Panc1 (cell line): ENCODE measurements at regions not wholly inside any gene's neighbourhood (a gene's known extent, or its start where the extent isn't known, plus 50 kb on each side); places are given as distances from the start of the nearest gene placed in this dataset.
A peak's percentile ranks its signal among the peaks of the same experiment; 100 is the strongest.

ENCODE experiments used
- ATAC-seq: fragments of 200-7000 bp; cut with Tn5 transposase; 2 replicates; pipeline ENCODE4 v1.9.1; 2020; ENCODE audit warnings: mild to moderate bottlenecking, moderate library complexity
- BruUV-seq: library from RNA; stranded (reverse); fragments of 400-500 nt; replicated peaks from 2 replicates; lab custom pipeline; 2021; lab: Mats Ljungman, UMichigan
- CTCF ChIA-PET: fragments of 300-600 bp; sonication (Branson Sonifier 250); formaldehyde crosslinking; loops from one replicate; lab custom pipeline; 2022; ENCODE audit warnings: antibody characterized with exemption; lab: Charles Lee
- POLR2A ChIA-PET: fragments of 300-600 bp; sonication (Branson Sonifier 250); formaldehyde crosslinking; loops from one replicate; lab custom pipeline; 2022; ENCODE audit warnings: antibody characterized with exemption; lab: Charles Lee
- DNase-seq: peaks from one replicate; pipeline ENCODE4 v3.0.0-alpha.2; 2010; ENCODE audit warnings: low read depth, low spot score
- H3K27ac ChIP-seq: 2 replicates; pipeline ENCODE4 v1.5.1; 2011; ENCODE audit warnings: mild to moderate bottlenecking, low read length, inconsistent platforms
- H3K27me3 ChIP-seq: fragments of 200-500 bp; sonication (Bioruptor generic); 2 replicates; pipeline ENCODE4 v1.6.0; 2014; ENCODE audit warnings: low read length, inconsistent platforms; ENCODE audit not compliant: control insufficient read depth, insufficient read depth
- H3K36me3 ChIP-seq: fragments of 200-500 bp; sonication (Bioruptor generic); 2 replicates; pipeline ENCODE4 v1.5.1; 2014; ENCODE audit warnings: inconsistent platforms, mild to moderate bottlenecking, low read length, moderate library complexity; ENCODE audit not compliant: control insufficient read depth, insufficient read depth
- H3K4me1 ChIP-seq: 2 replicates; pipeline ENCODE4 v1.5.1; 2011; ENCODE audit warnings: inconsistent platforms, mild to moderate bottlenecking, low read length, moderate library complexity; ENCODE audit not compliant: control insufficient read depth, insufficient read depth
- H3K4me3 ChIP-seq, 2 experiments: 2 replicates each; pipeline ENCODE4 v1.5.1; 2011 to 2012; ENCODE audit warnings: low read depth in 2 of 2, low read length in 2 of 2, mild to moderate bottlenecking in 2 of 2, inconsistent platforms in 1 of 2, moderate library complexity in 1 of 2
- H3K9me3 ChIP-seq: fragments of 200-500 bp; sonication (Bioruptor generic); 2 replicates; pipeline ENCODE4 v1.5.1; 2014; ENCODE audit warnings: low read depth, mild to moderate bottlenecking, inconsistent platforms, low read length, moderate library complexity; ENCODE audit not compliant: control insufficient read depth, insufficient read depth
- POLR2AphosphoS5 ChIP-seq: IDR thresholded peaks from 2 replicates; pipeline ENCODE4 v1.6.1; 2012; ENCODE audit warnings: mild to moderate bottlenecking, low read depth, low read length, moderate library complexity
- SIN3A ChIP-seq: IDR thresholded peaks from 2 replicates; pipeline ENCODE4 v1.6.1; 2012; ENCODE audit warnings: low read depth, mild to moderate bottlenecking, low read length, moderate library complexity, borderline replicate concordance; ENCODE audit not compliant: insufficient read depth
- TCF7L2 ChIP-seq: IDR thresholded peaks from 2 replicates; pipeline ENCODE4 v1.6.1; 2011; ENCODE audit warnings: mild to moderate bottlenecking, low read depth, low read length, inconsistent platforms
- in situ Hi-C: cut with HindIII; loops from 2 replicates; pipeline ENCODE4 v1.10.0; 2016; ENCODE audit warnings: low sequenced_read_pairs, low pct_unique_long_range_greater_than_20kb
- intact Hi-C: fragments of 100-400 bp; cut with micrococcal nuclease; formaldehyde crosslinking; loops from one replicate; pipeline ENCODE4 v1.10.0; 2022; ENCODE audit not compliant: unreplicated experiment
- TF ChIP-seq, protein P1 (sequence below), 2 experiments: IDR thresholded peaks; 2 replicates each; pipeline ENCODE4 v1.6.1; 2011 to 2012; ENCODE audit warnings: low read depth in 2 of 2, control low read depth in 1 of 2, low read length in 1 of 2, mild to moderate bottlenecking in 1 of 2, moderate library complexity in 1 of 2; ENCODE audit not compliant: insufficient read depth in 1 of 2
- TF ChIP-seq, protein P2 (sequence below): fragments of 450-650 bp; IDR thresholded peaks from 2 replicates; pipeline ENCODE4 v1.5.1; 2017; ENCODE audit warnings: mild to moderate bottlenecking

GRCh38 chr2:187748958-187749357 is 194.7 kb upstream of the TFPI start:
- no peak overlapping the region for H3K4me3 ChIP-seq
- no peaks in the 10 kb centered on the region for H3K27me3 ChIP-seq
- POLR2A ChIA-PET: no interaction called here
- H3K36me3 ChIP-seq: no peaks in the 10 kb centered on the region
- intact Hi-C loops: no loop called here
- CTCF ChIA-PET: no interaction called here
- TF ChIP-seq, protein P1, sequence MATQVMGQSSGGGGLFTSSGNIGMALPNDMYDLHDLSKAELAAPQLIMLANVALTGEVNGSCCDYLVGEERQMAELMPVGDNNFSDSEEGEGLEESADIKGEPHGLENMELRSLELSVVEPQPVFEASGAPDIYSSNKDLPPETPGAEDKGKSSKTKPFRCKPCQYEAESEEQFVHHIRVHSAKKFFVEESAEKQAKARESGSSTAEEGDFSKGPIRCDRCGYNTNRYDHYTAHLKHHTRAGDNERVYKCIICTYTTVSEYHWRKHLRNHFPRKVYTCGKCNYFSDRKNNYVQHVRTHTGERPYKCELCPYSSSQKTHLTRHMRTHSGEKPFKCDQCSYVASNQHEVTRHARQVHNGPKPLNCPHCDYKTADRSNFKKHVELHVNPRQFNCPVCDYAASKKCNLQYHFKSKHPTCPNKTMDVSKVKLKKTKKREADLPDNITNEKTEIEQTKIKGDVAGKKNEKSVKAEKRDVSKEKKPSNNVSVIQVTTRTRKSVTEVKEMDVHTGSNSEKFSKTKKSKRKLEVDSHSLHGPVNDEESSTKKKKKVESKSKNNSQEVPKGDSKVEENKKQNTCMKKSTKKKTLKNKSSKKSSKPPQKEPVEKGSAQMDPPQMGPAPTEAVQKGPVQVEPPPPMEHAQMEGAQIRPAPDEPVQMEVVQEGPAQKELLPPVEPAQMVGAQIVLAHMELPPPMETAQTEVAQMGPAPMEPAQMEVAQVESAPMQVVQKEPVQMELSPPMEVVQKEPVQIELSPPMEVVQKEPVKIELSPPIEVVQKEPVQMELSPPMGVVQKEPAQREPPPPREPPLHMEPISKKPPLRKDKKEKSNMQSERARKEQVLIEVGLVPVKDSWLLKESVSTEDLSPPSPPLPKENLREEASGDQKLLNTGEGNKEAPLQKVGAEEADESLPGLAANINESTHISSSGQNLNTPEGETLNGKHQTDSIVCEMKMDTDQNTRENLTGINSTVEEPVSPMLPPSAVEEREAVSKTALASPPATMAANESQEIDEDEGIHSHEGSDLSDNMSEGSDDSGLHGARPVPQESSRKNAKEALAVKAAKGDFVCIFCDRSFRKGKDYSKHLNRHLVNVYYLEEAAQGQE (IDR thresholded peaks at IDR 0.05; ENCODE audit: insufficient read depth in 1 of 2, low read depth in 2 of 2, low read length in 1 of 2): no peak
- no peak for TF ChIP-seq POLR2AphosphoS5
- TF ChIP-seq, protein P2, sequence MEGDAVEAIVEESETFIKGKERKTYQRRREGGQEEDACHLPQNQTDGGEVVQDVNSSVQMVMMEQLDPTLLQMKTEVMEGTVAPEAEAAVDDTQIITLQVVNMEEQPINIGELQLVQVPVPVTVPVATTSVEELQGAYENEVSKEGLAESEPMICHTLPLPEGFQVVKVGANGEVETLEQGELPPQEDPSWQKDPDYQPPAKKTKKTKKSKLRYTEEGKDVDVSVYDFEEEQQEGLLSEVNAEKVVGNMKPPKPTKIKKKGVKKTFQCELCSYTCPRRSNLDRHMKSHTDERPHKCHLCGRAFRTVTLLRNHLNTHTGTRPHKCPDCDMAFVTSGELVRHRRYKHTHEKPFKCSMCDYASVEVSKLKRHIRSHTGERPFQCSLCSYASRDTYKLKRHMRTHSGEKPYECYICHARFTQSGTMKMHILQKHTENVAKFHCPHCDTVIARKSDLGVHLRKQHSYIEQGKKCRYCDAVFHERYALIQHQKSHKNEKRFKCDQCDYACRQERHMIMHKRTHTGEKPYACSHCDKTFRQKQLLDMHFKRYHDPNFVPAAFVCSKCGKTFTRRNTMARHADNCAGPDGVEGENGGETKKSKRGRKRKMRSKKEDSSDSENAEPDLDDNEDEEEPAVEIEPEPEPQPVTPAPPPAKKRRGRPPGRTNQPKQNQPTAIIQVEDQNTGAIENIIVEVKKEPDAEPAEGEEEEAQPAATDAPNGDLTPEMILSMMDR: no peak
- TF ChIP-seq TCF7L2: no peak
- TF ChIP-seq SIN3A: no peak
- ATAC-seq (peak; percentile 82), DNase-seq (no peak)
- H3K9me3 ChIP-seq: no peaks in the 10 kb centered on the region
- no TSS peak for BruUV-seq
- H3K27ac ChIP-seq: no peak overlapping the region
- in situ Hi-C loops: no loop called here
- H3K4me1 ChIP-seq: no peaks in the 10 kb centered on the region; the same call in 1 of the 2 replicates

DNA sequence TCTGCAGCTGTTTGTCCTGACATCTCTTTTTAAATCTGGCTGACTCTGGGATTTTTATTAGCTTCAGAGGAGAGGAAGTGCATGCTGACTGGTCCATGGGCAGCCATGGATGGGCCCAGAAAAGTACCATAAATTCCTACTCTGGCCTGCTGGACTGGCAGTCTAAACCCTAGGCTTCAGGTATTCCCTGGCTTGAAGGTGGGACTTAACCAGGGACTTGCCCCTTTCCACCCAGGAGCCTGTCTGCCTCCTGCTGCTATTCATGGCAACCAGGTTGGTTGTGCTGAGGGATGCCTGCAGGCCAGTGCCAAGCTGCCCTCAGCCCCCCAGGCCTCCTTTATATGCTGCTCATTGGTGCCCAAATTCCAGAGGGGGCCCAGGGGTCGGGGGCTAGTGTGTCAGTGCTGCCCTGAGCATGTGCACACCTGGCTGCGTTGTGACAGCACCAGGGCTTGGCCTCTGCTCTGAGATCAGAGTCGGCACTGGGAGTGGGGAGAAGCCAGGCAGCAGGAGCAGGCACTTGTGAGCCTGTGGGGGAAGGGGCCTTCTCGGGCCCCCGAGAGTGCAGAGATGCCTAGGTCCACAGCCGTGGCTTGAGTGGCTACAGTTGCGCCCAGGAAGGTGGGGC is 195.7 kb upstream of the TFPI start:
- TF ChIP-seq, protein P1 (IDR thresholded peaks at IDR 0.05; ENCODE audit: insufficient read depth in 1 of 2, low read depth in 2 of 2, low read length in 1 of 2): no peak
- TF ChIP-seq TCF7L2 (no peak), SIN3A (no peak), POLR2AphosphoS5 (no peak)
- TF ChIP-seq, protein P2: no peak
- Histone ChIP-seq H3K27ac (no peak overlapping the region), H3K4me1 (no peaks in the 10 kb centered on the region; the same call in 1 of the 2 replicates), H3K27me3 (no peaks in the 10 kb centered on the region), H3K36me3 (no peaks in the 10 kb centered on the region), H3K9me3 (no peaks in the 10 kb centered on the region), H3K4me3 (no peak overlapping the region)
- in situ Hi-C loops: no loop called here
- intact Hi-C loops: no loop called here
- peak; percentile 53 for ATAC-seq
- no peak for DNase-seq
- no TSS peak for BruUV-seq
- ChIA-PET POLR2A (no interaction called here), CTCF (no interaction called here)
